ENCODE measurements at regions not wholly inside any gene's neighbourhood (a gene's known extent, or its start where the extent isn't known, plus 50 kb on each side); places are given as distances from the start of the nearest gene placed in this dataset.
A peak's percentile ranks its signal among the peaks of the same experiment; 100 is the strongest.
"Not testable (repeated sequence)": the region's sequence is repeated elsewhere in the genome, so short reads cannot be mapped to it uniquely, and the experiment has no call there.

GRCh38 chr1:188496506-188496905, 1667.8 kb downstream of the PLA2G4A start:
- no peak for DNase-seq

GRCh38 chr1:188497020-188497419, 1668.3 kb downstream of the PLA2G4A start:
- no peak for DNase-seq

GRCh38 chr1:188499690-188500089, 1670.9 kb downstream of the PLA2G4A start:
- no peak for DNase-seq

- no peak for DNase-seq
These were observed 1686.2 kb downstream of the PLA2G4A start for GRCh38 chr1:188514917-188515316.

GRCh38 chr1:188517139-188517538, 1688.4 kb downstream of the PLA2G4A start:
- DNase-seq: no peak

GRCh38 chr1:188551176-188551575, 1722.4 kb downstream of the PLA2G4A start:
- no peak for DNase-seq

- DNase-seq: no peak
These were observed 1728.3 kb downstream of the PLA2G4A start for GRCh38 chr1:188557053-188557452.

GRCh38 chr1:188582911-188583532, 1754.3 kb downstream of the PLA2G4A start:
- DNase-seq: no peak

- DNase-seq: no peak
These were observed 1755.4 kb downstream of the PLA2G4A start for GRCh38 chr1:188584119-188584518.

GRCh38 chr1:188590641-188591040, 1761.9 kb downstream of the PLA2G4A start:
- no peak for DNase-seq

- no peak for DNase-seq
These were observed 1765.9 kb downstream of the PLA2G4A start for GRCh38 chr1:188594542-188595235.

GRCh38 chr1:188599313-188599712, 1770.6 kb downstream of the PLA2G4A start:
- DNase-seq: no peak

- no peak for DNase-seq
These were observed 1782.7 kb downstream of the PLA2G4A start for GRCh38 chr1:188611432-188611831.

- no peak for DNase-seq
These were observed 1786.6 kb downstream of the PLA2G4A start for GRCh38 chr1:188615321-188615720.

GRCh38 chr1:188620236-188620635, 1791.5 kb downstream of the PLA2G4A start:
- DNase-seq: no peak

- no peak for DNase-seq
These were observed 1812.9 kb downstream of the PLA2G4A start for GRCh38 chr1:188641566-188642211.

GRCh38 chr1:188642704-188643103, 1814.0 kb downstream of the PLA2G4A start:
- DNase-seq: peak; percentile 93

GRCh38 chr1:188652678-188653077, 1823.9 kb downstream of the PLA2G4A start:
- DNase-seq: no peak

- DNase-seq: not testable (repeated sequence)
These were observed 1821.7 kb downstream of the BRINP3 start for GRCh38 chr1:188655966-188656365.

- no peak for DNase-seq
These were observed 1817.1 kb downstream of the BRINP3 start for GRCh38 chr1:188660572-188660971.

GRCh38 chr1:188665477-188665876, 1812.2 kb downstream of the BRINP3 start:
- no peak for DNase-seq

- no peak for DNase-seq
These were observed 1809.6 kb downstream of the BRINP3 start for GRCh38 chr1:188668083-188668482.

- DNase-seq: peak; percentile 13
These were observed 1807.8 kb downstream of the BRINP3 start for GRCh38 chr1:188669728-188670382.

- no peak for DNase-seq
These were observed 1806.8 kb downstream of the BRINP3 start for GRCh38 chr1:188670837-188671236.

All from NCI-H187 treated with DMSO at 0.1 percent for 48 hours (cell line).